GM11168 (cell line): ENCODE measurements at regions not wholly inside any gene's neighbourhood (a gene's known extent, or its start where the extent isn't known, plus 50 kb on each side); places are given as distances from the start of the nearest gene placed in this dataset.
"Not testable (repeated sequence)": the region's sequence is repeated elsewhere in the genome, so short reads cannot be mapped to it uniquely, and the experiment has no call there.

Experiments used
- in situ Hi-C: fragments of 300-500 bp; cut with MboI; formaldehyde crosslinking; loops from one replicate; pipeline ENCODE4 v1.12.0; 2022; ENCODE audit warnings: low sequenced_read_pairs; ENCODE audit not compliant: unreplicated experiment

- in situ Hi-C loops: no loop called here
Observed at GRCh38 chr16:16985707-16986106, 485.1 kb downstream of the XYLT1 start.

- in situ Hi-C loops: no loop called here
Observed at GRCh38 chr16:16988963-16989362, 481.8 kb downstream of the XYLT1 start.

DNA sequence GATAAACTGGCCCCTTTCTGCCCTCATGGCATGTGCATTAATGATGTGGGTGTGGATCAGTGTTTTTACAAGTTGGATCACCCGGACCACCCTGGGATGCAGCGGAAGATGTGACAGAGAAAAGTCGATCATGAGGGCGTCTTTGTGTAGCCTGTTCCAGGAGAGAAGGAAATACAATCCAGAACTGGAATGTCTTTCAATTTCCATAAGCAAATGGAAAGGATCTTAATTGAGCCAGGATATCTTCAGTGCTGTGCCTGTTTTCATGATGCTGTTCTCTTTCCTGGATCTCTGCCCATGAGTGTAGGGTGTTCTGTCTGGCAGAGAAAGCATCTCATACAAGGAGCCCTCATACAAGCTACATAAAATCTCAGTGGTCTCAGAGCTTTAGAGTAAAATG, 481.4 kb downstream of the XYLT1 start:
- in situ Hi-C loops: no loop called here

DNA sequence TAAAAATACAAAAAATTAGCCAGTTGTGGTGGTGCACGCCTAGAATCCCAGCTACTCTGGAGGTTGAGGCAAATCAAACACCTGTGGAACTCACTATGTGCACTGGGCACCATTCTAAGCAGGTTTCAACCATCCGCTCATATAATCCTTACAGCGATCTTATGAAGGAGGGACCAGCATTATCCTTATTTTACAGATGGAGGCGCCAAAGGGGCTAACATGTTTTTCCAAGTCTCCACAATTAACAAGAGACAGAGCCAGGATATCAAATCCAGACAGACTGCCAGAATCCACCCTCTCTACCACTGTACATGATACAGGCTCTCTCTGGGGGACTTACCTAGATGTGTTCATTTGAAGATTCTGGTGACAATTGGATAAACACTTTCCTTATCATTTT, 479.0 kb downstream of the XYLT1 start:
- in situ Hi-C loops: no loop called here

- in situ Hi-C loops: no loop called here
Observed at GRCh38 chr16:16992975-16993765, 477.6 kb downstream of the XYLT1 start.

DNA sequence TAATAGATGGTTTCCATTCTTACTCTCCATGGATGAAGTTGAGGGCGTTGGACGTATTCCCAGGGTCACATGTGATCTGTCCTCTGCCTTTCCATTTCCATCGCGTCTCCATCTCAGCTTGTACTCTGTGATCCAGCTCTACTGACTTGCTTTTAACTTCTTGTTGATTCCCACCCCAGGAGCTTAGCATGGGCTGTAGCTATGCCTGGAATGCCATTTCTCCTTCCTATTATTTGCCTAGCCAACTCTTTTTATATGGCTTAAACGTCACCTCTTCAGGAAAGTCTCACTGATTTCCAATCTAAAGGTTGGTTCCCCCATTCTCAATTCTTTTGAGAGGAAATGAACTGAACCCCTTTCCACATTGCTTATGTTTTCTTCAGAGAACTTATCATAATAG, 475.9 kb downstream of the XYLT1 start:
- in situ Hi-C loops: no loop called here

GRCh38 chr16:16996827-16997226, 473.9 kb downstream of the XYLT1 start:
- in situ Hi-C loops: no loop called here

GRCh38 chr16:16997349-16997748, 473.4 kb downstream of the XYLT1 start:
- in situ Hi-C loops: no loop called here

DNA sequence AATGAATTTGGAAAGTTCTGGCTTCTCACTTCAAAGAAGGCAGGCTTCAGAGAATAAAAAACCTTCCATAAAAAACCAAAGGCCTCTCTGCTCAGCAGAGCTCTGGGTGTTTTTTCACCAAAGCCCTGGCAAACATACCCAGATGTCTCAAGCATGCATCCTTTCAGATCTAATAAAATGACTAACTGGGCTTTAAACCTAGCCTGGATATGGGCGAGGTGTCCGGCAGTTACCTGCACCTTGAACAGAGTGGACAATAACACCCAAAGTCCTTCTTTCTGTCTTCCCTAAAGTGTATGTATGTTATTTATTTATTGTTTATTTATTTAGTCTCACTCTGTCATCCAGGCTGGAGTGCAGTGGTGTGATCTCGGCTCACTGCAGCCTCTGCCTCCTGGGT, 469.3 kb downstream of the XYLT1 start:
- in situ Hi-C loops: no loop called here

GRCh38 chr16:17002565-17002964, 468.2 kb downstream of the XYLT1 start:
- in situ Hi-C loops: no loop called here

GRCh38 chr16:17005963-17006362, 464.8 kb downstream of the XYLT1 start:
- in situ Hi-C loops: not testable (repeated sequence)

DNA sequence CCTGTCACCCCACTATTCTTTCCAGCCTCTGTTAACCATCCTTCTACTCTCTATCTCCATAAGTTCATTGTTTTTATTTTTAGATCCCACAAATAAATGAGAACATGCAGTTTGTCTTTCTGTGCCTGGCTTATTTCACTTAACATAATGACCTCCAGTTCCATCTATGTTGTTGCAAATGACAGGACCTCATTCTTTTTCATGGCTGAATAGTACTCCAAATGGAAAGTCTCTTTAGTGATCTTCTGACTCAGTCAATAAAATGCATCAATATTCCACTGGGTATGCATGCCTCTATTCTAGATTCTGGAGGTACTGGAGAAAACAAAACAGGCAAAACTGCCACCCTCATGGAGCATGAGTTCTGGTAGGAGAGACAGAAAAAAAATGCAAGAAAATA, 459.0 kb downstream of the XYLT1 start:
- in situ Hi-C loops: no loop called here

GRCh38 chr16:17013038-17013437, 457.7 kb downstream of the XYLT1 start:
- in situ Hi-C loops: no loop called here

- in situ Hi-C loops: no loop called here
Observed at GRCh38 chr16:17014484-17015121, 456.2 kb downstream of the XYLT1 start.

DNA sequence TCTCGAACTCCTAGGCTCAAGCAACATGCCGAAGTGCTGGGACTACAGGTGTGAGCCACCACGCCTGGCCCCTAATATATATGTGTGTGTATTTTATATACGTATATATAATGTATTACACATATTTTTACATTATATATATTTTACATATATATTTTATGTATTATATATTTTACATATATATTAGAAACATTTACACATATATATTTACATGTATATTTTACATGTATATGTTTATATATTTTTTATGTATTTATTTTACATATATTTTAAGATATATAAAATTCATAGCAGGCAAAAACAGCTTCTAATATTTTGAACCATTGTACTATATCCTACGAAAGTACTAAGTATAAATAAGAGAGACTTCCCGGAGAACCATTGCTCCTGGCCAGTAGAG, 455.1 kb downstream of the XYLT1 start:
- in situ Hi-C loops: no loop called here

DNA sequence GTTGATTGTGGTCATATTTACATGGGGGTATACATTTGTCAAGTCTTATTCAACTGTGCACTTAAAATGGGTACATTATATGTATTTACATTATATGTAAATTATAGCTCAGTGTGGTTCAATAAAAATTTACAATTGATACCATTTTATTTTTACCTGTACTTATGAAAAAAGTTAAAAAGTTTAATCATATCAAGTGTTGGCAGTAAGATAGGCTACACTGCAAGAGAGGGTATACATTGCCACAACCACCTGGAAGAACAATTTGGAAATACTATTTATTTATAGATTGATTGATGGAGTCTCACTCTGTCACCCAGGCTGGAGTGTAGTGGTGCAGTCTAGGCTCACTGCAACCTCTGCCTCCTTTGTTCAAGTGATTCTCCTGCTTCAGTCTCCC, 453.3 kb downstream of the XYLT1 start:
- in situ Hi-C loops: no loop called here

DNA sequence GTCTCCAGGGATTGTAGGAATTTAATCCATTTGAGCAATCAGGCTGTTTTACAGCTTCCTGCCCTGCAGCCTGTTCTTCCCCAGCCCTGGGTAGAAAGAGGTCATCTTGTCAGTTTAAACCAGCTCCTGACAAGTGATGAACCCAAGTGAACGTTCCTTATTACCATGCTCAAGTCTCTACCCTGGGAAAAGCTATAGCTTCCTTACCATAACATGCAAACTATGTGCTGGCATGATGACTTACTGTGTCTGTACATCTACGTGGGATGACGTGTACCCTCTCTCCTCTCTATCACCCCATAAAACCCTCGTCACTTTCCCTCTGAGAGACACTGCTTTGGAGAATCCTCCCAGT, 452.2 kb downstream of the XYLT1 start:
- in situ Hi-C loops: no loop called here

DNA sequence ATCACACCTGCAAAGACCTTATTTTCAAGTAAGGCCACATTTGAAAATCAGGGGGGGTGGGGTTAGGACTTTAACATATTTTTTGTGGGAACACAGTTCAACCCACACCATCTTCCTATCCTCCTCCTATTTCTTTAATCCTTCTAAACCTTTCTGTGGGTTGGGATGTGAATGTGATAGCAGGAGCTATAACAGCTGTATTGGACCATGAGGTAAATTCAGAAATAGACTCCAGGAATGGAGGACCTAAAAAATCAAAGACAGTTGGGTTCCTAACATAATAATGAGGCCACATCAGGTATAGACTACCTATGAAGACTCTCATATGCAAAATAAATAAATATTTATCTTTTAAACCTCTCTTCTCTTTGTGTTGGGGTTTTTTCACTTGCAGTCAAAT, 451.4 kb downstream of the XYLT1 start:
- in situ Hi-C loops: no loop called here

- in situ Hi-C loops: no loop called here
Observed at GRCh38 chr16:17023606-17024005, 447.2 kb downstream of the XYLT1 start.

- in situ Hi-C loops: no loop called here
Observed at GRCh38 chr16:17024514-17024913, 446.2 kb downstream of the XYLT1 start.

- in situ Hi-C loops: no loop called here
Observed at GRCh38 chr16:17026600-17027242, 444.0 kb downstream of the XYLT1 start.
